ENCODE measurements at regions not wholly inside any gene's neighbourhood (a gene's known extent, or its start where the extent isn't known, plus 50 kb on each side); places are given as distances from the start of the nearest gene placed in this dataset.
"Not testable (repeated sequence)": the region's sequence is repeated elsewhere in the genome, so short reads cannot be mapped to it uniquely, and the experiment has no call there.

DNA sequence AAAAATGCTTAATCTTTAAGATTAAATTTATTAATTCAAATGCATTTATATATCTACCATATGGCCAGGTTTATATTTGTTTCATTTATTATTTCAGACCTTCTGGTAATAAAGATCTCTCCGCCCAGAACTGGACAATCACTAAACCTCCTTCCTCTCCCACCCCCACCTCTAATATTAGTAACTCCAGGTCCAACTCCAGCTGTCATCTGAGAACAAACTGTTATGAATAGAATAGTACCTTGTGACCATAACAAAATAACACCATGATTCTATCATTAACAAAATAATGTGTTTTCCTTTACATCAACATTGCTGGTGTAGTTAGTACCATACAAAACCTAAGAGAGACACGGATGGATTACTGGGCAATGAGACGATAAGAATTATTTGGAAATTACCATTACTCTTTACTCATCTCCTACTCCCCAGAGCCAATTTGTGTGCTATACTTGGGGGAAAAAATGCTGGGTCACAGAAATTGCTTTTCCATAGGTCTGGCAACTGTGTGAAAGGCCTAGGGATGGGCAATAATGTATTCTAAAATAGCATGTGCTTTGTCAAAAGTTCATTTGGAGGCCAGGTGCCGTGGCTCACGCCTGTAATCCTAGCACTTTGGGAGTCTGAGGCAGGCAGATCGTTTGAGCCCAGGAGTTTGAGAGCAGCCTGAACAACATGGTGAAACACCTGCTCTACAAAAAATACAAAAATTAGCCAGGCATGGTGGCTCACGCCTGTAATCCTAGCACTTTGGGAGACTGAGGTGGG lies 186.1 kb downstream of the ENC1 start:
- no peak for DNase-seq

- DNase-seq: no peak
Measured at GRCh38 chr5:74452856-74453255, 187.7 kb downstream of the ENC1 start.

DNA sequence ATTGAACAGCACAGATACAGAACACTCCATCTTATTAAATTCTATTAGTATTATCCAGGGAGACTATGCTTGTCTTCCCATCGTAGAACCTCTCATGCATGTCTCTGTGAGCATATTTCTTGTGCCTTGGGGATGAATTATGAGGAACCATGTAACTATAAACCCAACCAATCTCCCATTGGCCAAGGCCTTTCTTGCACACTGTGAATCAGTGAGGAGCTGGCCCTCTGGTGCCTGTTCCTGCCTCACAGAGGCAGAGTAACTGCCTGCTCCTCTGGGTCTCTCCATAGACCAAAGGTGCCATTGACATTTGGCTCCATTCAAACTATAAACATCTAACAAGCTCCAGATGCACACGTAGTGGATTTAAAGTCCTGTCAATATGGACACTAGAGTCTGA lies 190.4 kb downstream of the ENC1 start:
- no peak for DNase-seq

DNA sequence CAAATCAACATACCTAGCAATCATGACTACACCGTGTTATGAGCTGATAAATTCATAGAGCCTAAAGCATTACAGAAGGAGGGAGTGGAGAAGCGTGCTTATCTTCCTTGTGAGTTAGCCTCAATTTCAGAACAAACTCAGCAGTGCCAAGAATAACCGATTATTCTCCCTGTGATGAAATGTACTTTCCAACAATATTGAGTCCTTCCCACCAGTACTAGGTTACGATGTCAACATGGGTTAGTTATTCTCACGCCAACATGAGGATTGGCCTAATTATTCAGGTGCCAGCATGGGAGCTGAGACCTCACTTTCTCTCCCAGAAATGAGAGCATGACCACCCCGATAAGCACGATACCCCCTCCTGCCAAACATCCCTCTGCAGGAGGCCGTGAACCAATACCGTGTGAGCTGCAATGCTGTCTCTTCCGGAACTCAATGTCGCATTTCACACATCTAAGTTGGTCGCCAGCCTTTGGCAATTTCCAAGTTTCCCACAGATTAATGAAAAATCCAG lies 193.7 kb downstream of the ENC1 start:
- no peak for DNase-seq

GRCh38 chr5:74442466-74442865 lies 198.1 kb downstream of the ENC1 start:
- no peak for DNase-seq

- no peak for DNase-seq
Measured at GRCh38 chr5:74441616-74442015, 198.9 kb downstream of the ENC1 start.

DNA sequence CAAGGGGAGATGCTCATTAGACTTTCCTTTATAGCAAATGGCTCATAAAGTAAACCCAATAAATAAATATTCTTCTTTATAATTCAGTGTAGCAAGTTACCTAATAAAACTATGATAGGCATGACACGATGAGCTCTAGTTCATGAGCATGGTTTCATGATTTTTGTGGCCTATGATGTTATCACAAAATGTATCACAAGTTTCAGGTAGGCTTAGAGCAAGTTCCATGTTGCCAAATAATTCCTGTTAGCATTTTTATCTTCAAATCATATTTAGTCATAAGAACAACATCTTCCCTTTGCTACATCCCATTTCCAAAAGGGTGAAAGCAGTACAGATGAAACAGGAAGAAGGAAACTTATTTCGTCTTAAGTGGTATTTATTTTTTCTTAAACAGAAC lies 200.2 kb downstream of the ENC1 start:
- DNase-seq: no peak

- DNase-seq: not testable (repeated sequence)
Measured at GRCh38 chr5:74437870-74438269, 202.7 kb downstream of the ENC1 start.

- no peak for DNase-seq
Measured at GRCh38 chr5:74433896-74434829, 206.4 kb downstream of the ENC1 start.

DNA sequence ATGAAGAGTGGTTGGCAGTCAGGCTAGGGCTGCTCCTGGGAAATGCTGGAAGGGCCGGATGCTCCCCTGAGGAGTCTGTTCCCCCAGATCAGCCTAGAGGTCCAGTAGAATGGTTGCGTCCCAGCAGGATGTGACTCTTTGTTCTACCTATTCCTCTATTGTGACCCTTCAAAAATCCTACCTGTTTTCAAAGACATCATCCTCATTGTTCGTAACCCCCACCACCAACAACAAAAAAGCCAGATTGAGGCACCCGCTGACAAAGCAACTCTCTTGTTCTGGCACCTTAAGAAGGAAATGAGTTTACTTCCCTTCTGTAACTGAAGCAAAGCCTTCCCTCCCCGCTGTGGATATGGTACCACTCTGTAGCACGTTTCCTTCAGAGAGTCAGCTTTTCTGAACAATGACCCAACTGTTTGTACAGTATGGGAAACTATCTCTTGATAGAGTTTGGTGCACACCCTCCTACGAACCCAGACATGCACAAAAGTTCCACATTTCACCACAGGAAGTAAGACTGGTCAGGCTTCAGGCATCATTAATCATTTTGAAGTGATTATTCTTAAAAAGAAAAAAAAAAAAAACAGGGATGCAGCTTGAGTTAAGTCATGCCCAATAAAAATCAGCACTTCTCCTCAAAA lies 207.2 kb downstream of the ENC1 start:
- DNase-seq: no peak

GRCh38 chr5:74432721-74433120 lies 207.8 kb downstream of the ENC1 start:
- no peak for DNase-seq

- no peak for DNase-seq
Measured at GRCh38 chr5:74432216-74432615, 208.3 kb downstream of the ENC1 start.

DNA sequence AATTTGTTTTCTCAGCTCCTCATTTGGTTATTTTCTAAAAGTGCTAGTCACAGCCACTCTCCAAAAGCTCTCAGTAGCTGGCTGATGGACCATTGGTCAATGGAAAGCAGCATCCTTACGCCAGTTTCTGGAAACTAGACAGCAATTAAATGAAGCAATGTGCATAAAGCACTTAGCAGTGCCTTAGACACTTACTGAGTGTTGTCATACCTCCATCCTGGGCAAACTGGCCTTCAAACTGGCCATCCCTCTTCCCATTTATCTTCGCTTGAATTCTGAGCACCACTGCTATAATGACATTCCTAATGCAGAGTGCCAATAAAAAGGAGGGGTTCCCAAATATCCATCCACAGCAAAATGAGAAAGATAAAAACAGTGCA lies 209.2 kb downstream of the ENC1 start:
- no peak for DNase-seq

DNA sequence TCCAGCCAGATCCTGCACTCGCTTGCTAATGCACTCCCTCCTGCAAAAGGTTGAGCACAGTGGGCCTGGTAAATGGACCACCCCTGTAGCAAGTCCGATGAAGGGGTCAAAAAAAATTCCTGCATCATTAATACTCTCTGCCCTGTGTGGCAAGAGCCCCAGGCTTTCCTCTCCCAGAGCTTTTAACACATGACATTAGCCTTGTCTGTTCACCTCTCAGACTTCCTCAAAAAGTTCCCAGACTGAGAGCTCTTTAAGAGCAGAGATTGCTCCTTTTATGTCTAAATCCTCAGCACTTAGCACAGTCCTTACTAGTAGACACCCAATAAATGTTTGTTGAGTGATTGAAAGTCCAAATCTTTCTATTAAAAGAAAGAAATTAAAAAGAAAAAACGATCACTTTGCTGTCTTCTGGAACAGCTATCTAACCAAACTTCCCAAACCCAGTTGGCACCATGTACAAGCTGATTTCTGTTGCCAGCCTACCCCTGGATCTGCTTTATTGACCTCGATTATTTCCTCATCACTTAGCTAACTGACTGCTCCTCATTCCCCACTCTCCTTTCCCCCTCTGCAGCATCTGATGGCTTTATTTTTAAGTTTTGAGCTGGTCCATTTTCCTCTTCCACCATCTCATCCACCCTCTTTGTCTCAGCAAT lies 209.8 kb downstream of the ENC1 start:
- DNase-seq: no peak

DNA sequence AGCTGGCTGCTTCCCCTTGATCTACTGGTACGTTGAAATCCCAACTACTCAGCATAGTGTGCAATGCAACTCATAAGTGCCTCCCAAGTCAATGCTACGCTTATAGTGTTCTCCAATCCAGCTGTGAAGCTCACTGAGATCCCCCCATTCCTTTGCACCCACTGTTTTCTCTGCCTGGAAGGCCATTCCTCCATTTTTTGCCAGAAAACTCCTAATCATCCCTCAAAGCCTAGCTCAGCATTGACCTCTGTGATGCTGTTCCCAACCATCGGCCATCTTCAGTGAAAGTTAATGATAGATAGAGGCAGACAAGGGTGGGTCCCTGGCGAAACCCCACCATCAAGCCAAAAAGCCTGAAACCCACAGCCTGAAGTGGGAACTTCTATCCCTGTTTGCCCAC lies 211.0 kb downstream of the ENC1 start:
- DNase-seq: no peak

GRCh38 chr5:74428876-74429275 lies 211.7 kb downstream of the ENC1 start:
- DNase-seq: no peak

- no peak for DNase-seq
Measured at GRCh38 chr5:74428275-74428674, 212.3 kb downstream of the ENC1 start.

DNA sequence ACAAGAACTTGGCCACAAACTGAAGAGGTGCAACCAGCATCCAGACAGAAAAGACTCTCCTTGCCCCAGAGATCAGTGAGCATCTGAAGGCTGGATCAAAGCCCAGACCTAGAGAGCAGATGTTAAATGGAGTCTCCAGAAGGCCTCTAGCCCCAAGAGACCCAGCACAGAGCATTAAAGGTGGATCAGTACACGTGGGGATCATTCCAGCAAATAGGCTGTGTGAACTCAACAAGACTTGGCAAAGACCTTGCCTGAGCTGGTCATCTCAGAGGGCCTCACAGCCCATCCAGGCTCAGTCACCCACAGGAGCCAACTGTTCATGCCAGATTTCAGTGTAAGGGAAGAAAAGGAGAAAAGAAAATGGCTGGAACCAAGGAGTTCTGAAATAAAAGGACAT lies 214.0 kb downstream of the ENC1 start:
- DNase-seq: no peak

- no peak for DNase-seq
Measured at GRCh38 chr5:74424162-74424868, 216.2 kb downstream of the ENC1 start.

DNA sequence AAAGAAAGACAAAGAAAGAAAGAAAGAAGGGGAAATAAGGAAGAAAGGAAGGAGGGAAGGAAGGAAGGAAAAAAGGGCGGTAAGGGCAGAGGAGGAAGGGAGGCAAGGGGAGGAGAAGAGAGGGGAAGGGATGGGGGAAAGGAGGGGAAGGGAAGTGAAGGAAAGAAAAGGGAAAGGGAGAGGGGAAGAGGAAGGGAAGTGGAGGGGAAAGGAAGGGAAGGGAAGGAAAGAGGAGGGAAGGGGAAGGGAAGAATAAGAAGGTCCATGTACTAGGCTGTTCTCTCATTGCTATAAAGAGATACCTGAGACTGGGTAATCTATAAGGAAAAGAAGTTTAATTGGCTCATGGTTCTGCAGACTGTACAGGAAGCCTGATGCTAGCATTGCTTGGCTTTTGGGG lies 217.1 kb downstream of the ENC1 start:
- no peak for DNase-seq

DNA sequence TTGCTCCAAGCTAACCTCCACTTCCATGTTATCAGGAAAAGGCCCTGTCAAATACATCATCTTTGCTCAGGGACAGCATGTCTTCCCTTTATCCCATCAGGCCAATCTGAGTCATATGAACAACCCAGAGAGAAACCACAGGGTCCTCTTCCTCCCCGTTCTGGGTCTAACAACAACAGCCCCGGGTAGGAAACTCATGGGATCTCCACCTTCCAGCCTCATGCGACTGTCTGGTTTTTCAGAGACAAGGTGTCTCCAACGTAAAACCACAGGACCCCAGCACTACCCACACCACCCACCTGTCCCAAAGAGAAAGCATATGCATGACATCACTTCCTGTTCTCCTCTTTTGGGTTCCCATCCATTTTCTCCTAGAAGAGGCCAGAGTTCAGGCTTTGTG lies 217.9 kb downstream of the ENC1 start:
- no peak for DNase-seq

- DNase-seq: no peak
Measured at GRCh38 chr5:74422030-74422429, 218.5 kb downstream of the ENC1 start.
